ENCODE measurements at regions not wholly inside any gene's neighbourhood (a gene's known extent, or its start where the extent isn't known, plus 50 kb on each side); places are given as distances from the start of the nearest gene placed in this dataset.
A peak's percentile ranks its signal among the peaks of the same experiment; 100 is the strongest.

DNA sequence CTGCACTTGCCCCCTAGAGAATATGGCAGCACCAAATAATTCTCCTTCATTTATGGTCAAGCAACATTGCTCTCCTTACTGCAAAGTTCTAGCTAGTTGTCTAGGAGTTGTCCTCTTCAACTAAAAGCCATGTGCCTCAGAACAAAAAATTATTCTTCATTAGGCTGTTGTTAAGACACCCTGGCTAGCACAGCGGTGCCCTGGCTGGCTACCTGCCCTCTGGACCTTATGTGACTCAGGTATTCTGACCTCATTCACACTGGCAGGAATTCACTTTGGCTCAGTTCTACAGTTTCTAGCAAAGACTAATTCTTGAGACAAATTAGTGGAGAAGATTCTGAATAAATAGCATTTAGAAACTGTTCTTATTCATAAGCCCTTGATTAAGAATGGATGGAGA, 224.4 kb upstream of the KRR1 start:
- peaks cover 2% of the 10 kb centered on the region for H3K27me3 Mint-ChIP-seq (ENCODE audit: low read depth)
- CTCF ChIA-PET = interaction anchor here (1.1 kb wide), 1 partner anchor 13 kb away, joined by 3 read pairs; no protein-coding TSS in a partner anchor
- no peaks in the 10 kb centered on the region for H3K9me3 Mint-ChIP-seq
- peaks cover 16% of the 10 kb centered on the region for H3K4me1 Mint-ChIP-seq (ENCODE audit: low read depth)
- no peaks in the 10 kb centered on the region for H3K36me3 Mint-ChIP-seq (ENCODE audit: low read depth)
- no peak for DNase-seq
- H3K27ac Mint-ChIP-seq = no peak overlapping the region
- intact Hi-C loops (cut with micrococcal nuclease) = no loop called here
- no peak overlapping the region for H3K4me3 Mint-ChIP-seq

DNA sequence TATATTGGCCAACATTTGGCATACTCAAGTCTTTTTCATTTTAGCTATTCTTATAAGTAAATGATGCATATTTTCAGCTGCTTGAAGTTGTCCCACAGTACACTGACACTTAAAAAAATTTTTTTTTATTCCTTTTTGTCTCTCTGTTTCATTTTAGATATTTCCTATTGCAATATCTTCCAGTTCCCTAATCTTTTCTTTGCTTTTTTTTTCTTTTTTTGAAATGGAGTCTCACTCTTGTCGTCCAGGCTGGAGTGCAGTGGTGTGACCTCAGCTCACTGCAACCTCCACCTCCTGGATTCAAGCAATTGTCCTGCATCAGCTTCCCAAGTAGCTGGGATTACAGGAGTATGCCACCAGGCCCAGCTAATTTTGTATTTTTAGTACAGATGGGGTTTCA, 217.4 kb upstream of the KRR1 start:
- Mint-ChIP-seq H3K4me1 (ENCODE audit: low read depth) (no peaks in the 10 kb centered on the region), H3K27me3 (ENCODE audit: low read depth) (peaks cover 4% of the 10 kb centered on the region), H3K27ac (no peak overlapping the region), H3K4me3 (no peak overlapping the region), H3K9me3 (no peaks in the 10 kb centered on the region), H3K36me3 (ENCODE audit: low read depth) (no peaks in the 10 kb centered on the region)
- intact Hi-C loops (cut with micrococcal nuclease) = no loop called here
- no peak for DNase-seq
- CTCF ChIA-PET = no interaction called here

DNA sequence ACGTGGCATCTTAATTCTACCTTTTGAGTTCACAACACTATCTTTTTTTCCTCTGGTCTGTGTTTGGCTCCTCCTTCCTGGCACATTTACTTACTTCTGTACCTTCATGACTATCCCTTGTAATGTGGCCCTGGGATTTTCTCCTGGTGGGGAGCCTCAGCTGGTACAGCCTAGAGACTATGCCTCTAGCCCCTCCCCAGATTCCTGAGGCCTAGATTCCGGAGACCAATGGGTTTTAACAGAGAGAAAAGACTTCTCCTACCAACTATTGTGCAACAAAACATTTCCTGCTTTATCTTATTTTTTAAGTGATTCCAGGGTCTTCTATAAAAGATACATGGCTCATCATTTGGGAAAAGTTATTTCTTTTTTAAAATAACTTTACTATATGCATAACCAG, 216.2 kb upstream of the KRR1 start:
- no peak for DNase-seq
- Mint-ChIP-seq H3K9me3 (no peaks in the 10 kb centered on the region), H3K27ac (no peak overlapping the region), H3K4me1 (ENCODE audit: low read depth) (peaks cover 10% of the 10 kb centered on the region), H3K27me3 (ENCODE audit: low read depth) (peaks cover 4% of the 10 kb centered on the region), H3K36me3 (ENCODE audit: low read depth) (no peaks in the 10 kb centered on the region), H3K4me3 (no peak overlapping the region)
- CTCF ChIA-PET = no interaction called here
- intact Hi-C loops (cut with micrococcal nuclease) = no loop called here

DNA sequence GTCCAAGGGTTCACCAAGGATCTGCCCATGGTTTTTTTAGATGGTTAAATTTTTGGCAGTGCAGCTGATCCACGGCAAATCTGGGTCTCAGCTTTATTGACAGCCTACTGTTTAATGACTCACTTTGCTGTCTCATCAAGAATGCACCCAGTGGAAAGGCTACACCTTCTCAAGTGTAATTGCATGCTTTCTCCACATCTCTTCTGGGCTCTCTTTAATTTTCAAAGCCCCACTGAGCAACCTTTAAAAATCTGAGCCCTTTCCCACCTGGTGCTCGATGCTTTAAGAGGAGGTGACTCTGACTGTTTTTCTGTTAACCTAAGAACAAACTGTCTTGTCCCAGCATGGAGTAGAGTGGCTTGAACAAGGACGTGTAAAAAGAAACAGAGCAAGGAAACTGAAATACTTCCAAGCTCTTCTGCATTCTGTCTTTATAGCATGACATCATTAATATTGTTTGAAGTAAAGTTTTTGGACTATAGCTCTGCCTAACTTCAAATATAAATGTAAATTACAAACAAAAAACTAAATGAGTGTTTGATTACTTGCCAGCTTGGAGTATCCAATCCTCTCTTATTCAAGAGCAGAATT, 214.2 kb upstream of the KRR1 start:
- intact Hi-C loops (cut with micrococcal nuclease) = no loop called here
- CTCF ChIA-PET = no interaction called here

DNA sequence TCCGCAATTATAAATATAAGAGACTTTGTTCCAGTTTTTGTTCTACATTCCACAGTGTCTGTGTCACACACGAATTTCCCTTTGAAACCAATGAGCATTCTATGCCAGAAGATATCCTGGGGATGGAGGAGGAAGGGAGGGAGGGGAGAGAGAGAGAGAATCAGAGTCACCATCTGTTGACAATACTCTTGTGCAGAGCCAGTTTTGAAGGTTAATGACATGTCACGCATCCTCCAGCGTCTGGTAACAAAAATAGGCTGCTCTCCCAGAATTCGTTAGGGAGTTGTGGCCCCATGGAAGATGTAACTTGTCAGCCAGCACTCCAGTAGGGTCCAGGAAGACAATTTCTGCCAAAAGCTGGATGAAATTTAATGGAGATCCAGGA, 213.5 kb upstream of the KRR1 start:
- H3K4me1 Mint-ChIP-seq (ENCODE audit: low read depth) = peaks cover 15% of the 10 kb centered on the region
- no peak overlapping the region for H3K27ac Mint-ChIP-seq
- CTCF ChIA-PET = no interaction called here
- H3K36me3 Mint-ChIP-seq (ENCODE audit: low read depth) = no peaks in the 10 kb centered on the region
- H3K4me3 Mint-ChIP-seq = no peak overlapping the region
- no peaks in the 10 kb centered on the region for H3K9me3 Mint-ChIP-seq
- no peak for DNase-seq
- intact Hi-C loops (cut with micrococcal nuclease) = loop anchor here (5.0 kb wide), 1 partner anchor 68 kb away; no protein-coding TSS in a partner anchor
- peaks cover 6% of the 10 kb centered on the region for H3K27me3 Mint-ChIP-seq (ENCODE audit: low read depth)

More for the DNA sequence above, 214.2 kb upstream of the KRR1 start:
- Mint-ChIP-seq H3K4me3 (no peak overlapping the region), H3K27me3 (ENCODE audit: low read depth) (peaks cover 6% of the 10 kb centered on the region), H3K36me3 (ENCODE audit: low read depth) (no peaks in the 10 kb centered on the region), H3K4me1 (ENCODE audit: low read depth) (peaks cover 15% of the 10 kb centered on the region), H3K27ac (no peak overlapping the region), H3K9me3 (no peaks in the 10 kb centered on the region)
- DNase-seq = no peak

DNA sequence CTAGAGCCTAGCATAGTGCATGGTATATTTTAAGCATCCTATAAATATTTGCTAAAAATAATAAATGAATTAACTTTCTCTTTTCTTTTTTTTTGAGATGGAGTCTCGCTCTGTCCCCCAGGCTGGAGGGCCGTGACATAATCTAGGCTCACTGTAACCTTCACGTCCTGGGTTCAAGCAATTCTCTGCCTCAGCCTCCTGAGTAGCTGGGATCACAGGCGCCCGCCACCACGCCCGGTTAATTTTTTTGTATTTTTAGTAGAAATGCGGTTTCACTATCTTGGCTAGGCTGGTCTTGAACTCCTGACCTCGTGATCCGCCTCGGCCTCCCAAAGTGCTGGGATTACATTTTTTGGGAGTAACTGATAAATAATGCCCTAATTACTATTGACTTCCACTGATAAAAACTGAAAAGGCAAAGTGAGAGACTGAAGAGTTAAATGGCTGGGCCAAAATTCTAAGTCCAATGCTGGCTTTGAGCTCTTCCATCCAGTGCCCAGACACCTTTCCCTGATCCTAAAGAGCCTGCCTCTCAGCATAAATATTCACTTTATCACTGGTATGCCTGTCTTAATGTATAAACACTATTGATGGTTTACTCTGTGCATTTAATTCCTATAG, 213.0 kb upstream of the KRR1 start:
- Mint-ChIP-seq H3K4me3 (no peak overlapping the region), H3K27ac (no peak overlapping the region), H3K27me3 (ENCODE audit: low read depth) (peaks cover 6% of the 10 kb centered on the region), H3K4me1 (ENCODE audit: low read depth) (peaks cover 15% of the 10 kb centered on the region), H3K36me3 (ENCODE audit: low read depth) (no peaks in the 10 kb centered on the region), H3K9me3 (no peaks in the 10 kb centered on the region)
- CTCF ChIA-PET = interaction anchor here (0.6 kb wide), 1 partner anchor 44 kb away, joined by 3 read pairs; no protein-coding TSS in a partner anchor
- no peak for DNase-seq
- intact Hi-C loops (cut with micrococcal nuclease) = loop anchor here (5.0 kb wide), 1 partner anchor 67 kb away; no protein-coding TSS in a partner anchor

DNA sequence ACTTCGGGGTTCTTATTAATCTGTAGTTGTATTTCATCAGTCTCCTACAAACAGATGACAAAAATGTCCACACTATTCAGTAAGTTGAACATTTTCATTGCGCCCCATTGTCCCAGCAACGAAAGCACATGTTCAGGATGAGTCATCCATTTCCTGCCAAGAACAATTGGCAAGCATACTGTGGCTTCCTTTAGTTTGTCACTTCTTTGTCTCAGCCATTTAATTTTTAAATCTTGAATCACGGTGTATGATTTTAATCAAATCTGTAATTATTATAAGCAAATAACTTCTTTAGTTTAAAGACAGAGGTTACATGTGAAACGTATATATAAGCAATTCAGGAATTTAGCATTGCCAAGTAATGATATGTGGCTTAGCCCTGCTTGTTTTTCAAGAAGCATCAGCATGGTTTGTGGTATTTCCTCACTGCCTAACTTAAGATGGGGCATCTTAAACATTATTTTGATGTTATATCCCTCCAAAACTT, 211.3 kb upstream of the KRR1 start:
- Mint-ChIP-seq H3K27ac (peak overlapping the region; percentile 18), H3K4me3 (no peak overlapping the region), H3K27me3 (ENCODE audit: low read depth) (peaks cover 6% of the 10 kb centered on the region), H3K36me3 (ENCODE audit: low read depth) (no peaks in the 10 kb centered on the region), H3K4me1 (ENCODE audit: low read depth) (peaks cover 15% of the 10 kb centered on the region), H3K9me3 (no peaks in the 10 kb centered on the region)
- CTCF ChIA-PET = interaction anchor here (0.7 kb wide), 1 partner anchor 14 kb away, joined by 3 read pairs; no protein-coding TSS in a partner anchor
- peak; percentile 64 for DNase-seq
- intact Hi-C loops (cut with micrococcal nuclease) = loop anchor here (1.0 to 5.0 kb wide), 5 partner anchors 16 to 308 kb away; partner anchors contain the start of gene PHLDA1

DNA sequence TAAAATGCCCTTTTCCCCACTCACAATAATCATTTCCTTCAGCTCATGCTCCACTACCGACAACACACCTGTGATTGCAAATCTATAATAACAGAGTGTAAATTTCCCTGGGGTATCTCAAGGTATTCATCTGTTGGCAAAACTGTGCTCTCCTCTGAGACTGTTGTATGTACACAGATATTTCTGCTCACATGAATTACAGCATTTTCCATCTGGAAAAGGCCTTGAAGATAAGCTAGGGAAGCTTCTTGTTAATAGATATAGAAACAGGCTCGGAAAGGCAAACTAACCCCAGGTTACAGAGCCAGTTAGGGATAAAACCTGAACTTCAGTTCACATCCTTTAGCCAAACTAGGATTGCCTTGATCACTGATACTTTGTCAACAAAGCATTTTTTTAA, 210.4 kb upstream of the KRR1 start:
- CTCF ChIA-PET = interaction anchor here (0.6 kb wide), 1 partner anchor 23 kb away, joined by 3 read pairs; no protein-coding TSS in a partner anchor

DNA sequence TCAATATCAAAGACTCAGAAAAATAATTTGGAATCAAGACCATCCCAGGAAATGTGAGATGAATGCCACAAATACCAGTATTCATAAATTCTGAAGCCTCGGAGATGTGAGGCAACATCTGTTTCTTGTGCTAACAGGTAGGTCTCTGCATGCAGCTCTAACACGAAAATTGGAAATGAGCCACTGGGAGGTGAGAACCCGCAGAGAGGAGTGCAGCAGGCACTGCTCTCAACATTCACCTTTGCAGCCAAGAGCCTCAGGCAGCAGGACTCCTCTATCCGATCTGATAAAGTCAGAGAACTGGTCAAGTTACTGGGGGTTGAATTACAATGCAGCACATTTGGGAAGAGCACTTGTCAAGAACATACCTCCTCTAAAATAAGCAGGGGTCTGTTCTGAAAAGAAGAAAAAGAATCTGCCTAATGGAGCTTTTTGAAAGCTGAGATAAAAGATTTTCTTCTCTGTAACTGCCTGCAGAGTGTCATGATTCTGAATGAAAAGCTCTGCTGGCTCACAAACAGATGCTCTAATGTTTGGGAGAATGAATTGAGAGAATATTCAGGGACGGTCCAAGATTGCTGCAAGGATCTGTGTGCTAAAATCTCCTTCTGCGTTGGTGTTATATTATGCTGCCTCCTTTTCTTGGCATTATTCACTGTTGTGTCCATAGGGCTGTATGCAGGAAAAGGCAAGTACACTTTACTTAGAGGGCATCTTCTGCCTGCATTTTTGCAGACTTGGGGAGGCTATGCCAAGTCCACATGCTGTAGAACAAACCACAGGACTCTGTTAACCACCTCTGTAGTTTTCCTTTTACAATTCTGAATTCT, 209.6 kb upstream of the KRR1 start:
- CTCF ChIA-PET = interaction anchor here (1.0 kb wide), 1 partner anchor 193 kb away, joined by 3 read pairs; no protein-coding TSS in a partner anchor
- H3K4me1 Mint-ChIP-seq (ENCODE audit: low read depth) = peaks cover 15% of the 10 kb centered on the region
- intact Hi-C loops (cut with micrococcal nuclease) = loop anchor here (5.0 kb wide), 1 partner anchor 64 kb away; no protein-coding TSS in a partner anchor
- no peak overlapping the region for H3K27ac Mint-ChIP-seq
- H3K4me3 Mint-ChIP-seq = no peak overlapping the region
- DNase-seq = no peak
- no peaks in the 10 kb centered on the region for H3K36me3 Mint-ChIP-seq (ENCODE audit: low read depth)
- no peaks in the 10 kb centered on the region for H3K9me3 Mint-ChIP-seq
- H3K27me3 Mint-ChIP-seq (ENCODE audit: low read depth) = peaks cover 2% of the 10 kb centered on the region

More for the DNA sequence above, 210.4 kb upstream of the KRR1 start:
- Mint-ChIP-seq H3K27me3 (ENCODE audit: low read depth) (peaks cover 2% of the 10 kb centered on the region), H3K27ac (no peak overlapping the region), H3K4me1 (ENCODE audit: low read depth) (peaks cover 15% of the 10 kb centered on the region), H3K36me3 (ENCODE audit: low read depth) (no peaks in the 10 kb centered on the region), H3K4me3 (no peak overlapping the region), H3K9me3 (no peaks in the 10 kb centered on the region)
- intact Hi-C loops (cut with micrococcal nuclease) = loop anchor here (1.0 to 5.0 kb wide), 5 partner anchors 17 to 309 kb away; partner anchors contain the start of gene PHLDA1
- DNase-seq = no peak

DNA sequence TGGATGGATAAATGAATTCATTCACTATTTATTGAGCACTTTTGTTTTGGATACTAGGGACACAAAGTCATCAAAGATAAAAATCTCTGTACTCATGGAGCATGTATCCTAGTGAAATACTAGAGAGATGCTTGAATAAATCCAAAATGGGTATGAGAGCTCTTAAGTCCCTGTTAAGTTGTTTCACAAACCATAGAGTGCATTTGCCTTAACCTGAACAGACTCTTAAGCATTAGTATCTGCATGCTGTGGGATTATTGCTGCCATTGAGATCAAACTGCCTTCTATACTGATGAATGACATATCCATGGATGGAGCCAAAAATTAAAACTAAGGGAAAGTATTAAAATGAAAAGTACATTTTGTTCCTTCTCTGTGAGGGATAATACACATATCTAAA, 206.5 kb upstream of the KRR1 start:
- CTCF ChIA-PET = interaction anchor here (0.7 kb wide), 1 partner anchor 278 kb away, joined by 3 read pairs; no protein-coding TSS in a partner anchor
- Mint-ChIP-seq H3K36me3 (ENCODE audit: low read depth) (no peaks in the 10 kb centered on the region), H3K9me3 (no peaks in the 10 kb centered on the region), H3K4me1 (ENCODE audit: low read depth) (peaks cover 10% of the 10 kb centered on the region), H3K4me3 (no peak overlapping the region), H3K27ac (no peak overlapping the region), H3K27me3 (ENCODE audit: low read depth) (peaks cover 2% of the 10 kb centered on the region)
- DNase-seq = no peak
- intact Hi-C loops (cut with micrococcal nuclease) = no loop called here

DNA sequence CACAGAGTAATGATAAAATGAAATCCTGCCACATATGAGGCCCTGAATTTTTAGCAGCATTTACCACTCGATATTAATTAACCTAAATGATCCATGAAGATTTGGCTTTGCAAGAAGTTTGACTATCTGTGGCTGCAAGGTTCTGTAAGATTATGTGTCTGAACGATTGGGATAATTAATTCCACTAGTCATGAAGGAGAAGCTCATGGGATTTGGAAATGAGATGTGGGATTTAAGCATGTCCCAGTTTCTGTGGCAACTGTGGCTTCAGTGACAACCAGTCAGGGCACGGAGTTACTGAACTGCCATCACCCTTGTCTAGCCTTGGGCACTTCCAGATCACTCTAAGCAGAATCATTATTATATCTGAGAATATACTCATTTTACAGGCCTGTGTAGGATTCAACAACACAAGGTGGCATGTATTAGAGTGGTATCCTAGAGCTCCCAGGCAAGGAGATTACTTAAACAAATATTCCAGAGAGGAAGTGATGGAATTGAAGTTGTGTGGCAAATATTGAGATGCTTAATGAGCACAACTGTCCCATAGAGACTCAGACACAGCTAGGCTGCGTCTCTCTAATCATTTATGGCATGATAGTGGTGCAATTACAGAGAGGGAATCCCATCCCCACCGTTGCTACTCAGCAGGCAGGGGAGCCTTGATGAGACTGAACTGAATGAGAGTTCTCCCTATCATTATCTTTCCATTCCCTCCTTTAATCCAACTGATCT, 205.0 kb upstream of the KRR1 start:
- Mint-ChIP-seq H3K27ac (no peak overlapping the region), H3K9me3 (no peaks in the 10 kb centered on the region), H3K36me3 (ENCODE audit: low read depth) (no peaks in the 10 kb centered on the region), H3K27me3 (ENCODE audit: low read depth) (peaks cover 2% of the 10 kb centered on the region), H3K4me3 (no peak overlapping the region), H3K4me1 (ENCODE audit: low read depth) (peaks cover 3% of the 10 kb centered on the region)
- DNase-seq = no peak
- intact Hi-C loops (cut with micrococcal nuclease) = no loop called here
- CTCF ChIA-PET = no interaction called here

DNA sequence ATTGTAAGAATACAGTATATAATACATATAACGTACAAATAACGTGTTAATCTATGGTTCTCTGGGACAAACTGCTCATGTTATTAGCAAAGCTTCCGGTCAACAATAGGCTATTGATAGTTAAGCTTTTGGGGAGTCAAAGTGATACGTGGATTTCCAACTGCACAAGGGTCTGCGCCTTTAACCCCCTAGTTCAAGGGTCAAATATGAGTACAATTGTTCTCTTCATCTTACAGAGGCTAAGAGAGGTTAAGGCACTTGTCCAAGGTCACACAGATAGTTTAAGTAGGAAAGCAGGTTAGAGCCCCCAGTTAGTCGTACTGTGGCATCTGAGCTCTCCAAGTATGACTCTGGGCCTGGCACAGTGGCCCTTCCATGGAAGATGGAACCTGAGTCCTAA, 204.3 kb upstream of the KRR1 start:
- intact Hi-C loops (cut with micrococcal nuclease) = no loop called here
- H3K4me3 Mint-ChIP-seq = no peak overlapping the region

More for the DNA sequence above, 204.3 kb upstream of the KRR1 start:
- no peaks in the 10 kb centered on the region for H3K27me3 Mint-ChIP-seq (ENCODE audit: low read depth)
- H3K9me3 Mint-ChIP-seq = no peaks in the 10 kb centered on the region
- H3K4me1 Mint-ChIP-seq (ENCODE audit: low read depth) = peaks cover 3% of the 10 kb centered on the region
- no peaks in the 10 kb centered on the region for H3K36me3 Mint-ChIP-seq (ENCODE audit: low read depth)
- no peak overlapping the region for H3K27ac Mint-ChIP-seq
- DNase-seq = no peak
- CTCF ChIA-PET = no interaction called here
